DMS114 treated with DMSO at 0.1 percent for 48 hours (cell line): ENCODE measurements at regions not wholly inside any gene's neighbourhood (a gene's known extent, or its start where the extent isn't known, plus 50 kb on each side); places are given as distances from the start of the nearest gene placed in this dataset.
"Not testable (repeated sequence)": the region's sequence is repeated elsewhere in the genome, so short reads cannot be mapped to it uniquely, and the experiment has no call there.

Experiments used
- DNase-seq: peaks from one replicate; lab custom pipeline; 2025; ENCODE audit not compliant: unreplicated experiment; lab: John Stamatoyannopoulos, UW

- no peak for DNase-seq
Measured at GRCh38 chr4:137957806-137958205, 284.3 kb downstream of the SLC7A11 start.

GRCh38 chr4:137956256-137956655 lies 285.9 kb downstream of the SLC7A11 start:
- DNase-seq: no peak

- DNase-seq: no peak
Measured at GRCh38 chr4:137955595-137955994, 286.6 kb downstream of the SLC7A11 start.

- no peak for DNase-seq
Measured at GRCh38 chr4:137952116-137952515, 290.0 kb downstream of the SLC7A11 start.

GRCh38 chr4:137950286-137950685 lies 291.9 kb downstream of the SLC7A11 start:
- no peak for DNase-seq

GRCh38 chr4:137949746-137950145 lies 292.4 kb downstream of the SLC7A11 start:
- DNase-seq: no peak

- no peak for DNase-seq
Measured at GRCh38 chr4:137946453-137947174, 295.5 kb downstream of the SLC7A11 start.

GRCh38 chr4:137942815-137943214 lies 299.3 kb downstream of the SLC7A11 start:
- DNase-seq: not testable (repeated sequence)

- DNase-seq: not testable (repeated sequence)
Measured at GRCh38 chr4:137942015-137942515, 300.1 kb downstream of the SLC7A11 start.

- DNase-seq: no peak
Measured at GRCh38 chr4:137934911-137935310, 307.2 kb downstream of the SLC7A11 start.

GRCh38 chr4:137934046-137934445 lies 308.1 kb downstream of the SLC7A11 start:
- DNase-seq: no peak

GRCh38 chr4:137927972-137928371 lies 314.2 kb downstream of the SLC7A11 start:
- no peak for DNase-seq

- DNase-seq: no peak
Measured at GRCh38 chr4:137923494-137923893, 318.7 kb downstream of the SLC7A11 start.

GRCh38 chr4:137922721-137923120 lies 319.4 kb downstream of the SLC7A11 start:
- DNase-seq: no peak

GRCh38 chr4:137909529-137910309 lies 332.4 kb downstream of the SLC7A11 start:
- DNase-seq: no peak

GRCh38 chr4:137905930-137906329 lies 336.2 kb downstream of the SLC7A11 start:
- no peak for DNase-seq

GRCh38 chr4:137901114-137901513 lies 341.0 kb downstream of the SLC7A11 start:
- no peak for DNase-seq

- no peak for DNase-seq
Measured at GRCh38 chr4:137896221-137896737, 345.9 kb downstream of the SLC7A11 start.

GRCh38 chr4:137895515-137895914 lies 346.6 kb downstream of the SLC7A11 start:
- not testable (repeated sequence) for DNase-seq

- no peak for DNase-seq
Measured at GRCh38 chr4:137892134-137892533, 350.0 kb downstream of the SLC7A11 start.

GRCh38 chr4:137890812-137891211 lies 351.3 kb downstream of the SLC7A11 start:
- no peak for DNase-seq

- DNase-seq: no peak
Measured at GRCh38 chr4:137881641-137882040, 349.3 kb upstream of the PCDH18 start.
